Lung (tissue), 11 donors: ENCODE measurements at regions not wholly inside any gene's neighbourhood (a gene's known extent, or its start where the extent isn't known, plus 50 kb on each side); places are given as distances from the start of the nearest gene placed in this dataset.
A peak's percentile ranks its signal among the peaks of the same experiment; 100 is the strongest.

Source experiments
- ATAC-seq: fragments of 200-7000 bp; cut with Tn5 transposase; one replicate; pipeline ENCODE4 v1.9.1; 2020; ENCODE audit warnings: moderate number of reproducible peaks; ENCODE audit not compliant: insufficient read depth, low FRiP score
- DNase-seq, 3 donors: peaks; one replicate each; pipeline ENCODE4 v3.0.0-alpha.2; 2013 to 2017
- H3K27ac ChIP-seq, 2 donors: one replicate each; pipeline ENCODE4 v1.5.1; 2013; ENCODE audit warnings: mild to moderate bottlenecking in 2 of 2, moderate library complexity in 2 of 2, control low read depth in 1 of 2, inconsistent platforms in 1 of 2, low read depth in 1 of 2, low read length in 1 of 2
- H3K27me3 ChIP-seq, 3 donors: one replicate each; pipeline ENCODE4 v1.5.1; 2013; ENCODE audit warnings: low read length in 2 of 3; ENCODE audit not compliant: control insufficient read depth in 3 of 3, insufficient read depth in 3 of 3
- H3K36me3 ChIP-seq, 4 donors: one replicate each; pipeline ENCODE4 v1.5.1; 2013; ENCODE audit warnings: low read length in 4 of 4, mild to moderate bottlenecking in 1 of 4, moderate library complexity in 1 of 4; ENCODE audit not compliant: control insufficient read depth in 4 of 4, insufficient read depth in 4 of 4
- H3K4me1 ChIP-seq, 5 donors: one replicate each; pipeline ENCODE4 v1.5.1; 2013; ENCODE audit warnings: low read length in 5 of 5, mild to moderate bottlenecking in 2 of 5, moderate library complexity in 1 of 5; ENCODE audit not compliant: control insufficient read depth in 5 of 5, insufficient read depth in 5 of 5
- H3K4me3 ChIP-seq: one replicate; pipeline ENCODE4 v1.5.1; 2013; ENCODE audit warnings: mild to moderate bottlenecking, control low read depth, moderate library complexity
- H3K9ac ChIP-seq, 2 donors: one replicate each; pipeline ENCODE4 v1.5.1; 2013; ENCODE audit warnings: low read length in 2 of 2, control low read depth in 1 of 2; ENCODE audit not compliant: insufficient read depth in 1 of 2
- H3K9me3 ChIP-seq, 4 donors: one replicate each; pipeline ENCODE4 v1.5.1; 2013; ENCODE audit warnings: low read length in 3 of 4, mild to moderate bottlenecking in 1 of 4, moderate library complexity in 1 of 4; ENCODE audit not compliant: control insufficient read depth in 4 of 4, insufficient read depth in 3 of 4
- CTCF ChIP-seq: IDR thresholded peaks from 2 replicates; pipeline ENCODE4 v1.5.1; 2012; ENCODE audit warnings: mild to moderate bottlenecking; ENCODE audit errors: control extremely low read depth, extremely low read depth
- WGBS, 2 donors: extraction: QIAGEN DNeasy Blood & Tissue Kit; methylation state at CpG; one replicate each; pipeline ENCODE4 v1.1.7; 2013; 5-methylcytosine and 5-hydroxymethylcytosine counted together
- donor health status: control.
- donor health status: control.
- donor health status: Bipolar disorder and iron deficiency.
- donor health status: healthy.
- donor health status: DM: yes; HTN: yes; CAD: no.

DNA sequence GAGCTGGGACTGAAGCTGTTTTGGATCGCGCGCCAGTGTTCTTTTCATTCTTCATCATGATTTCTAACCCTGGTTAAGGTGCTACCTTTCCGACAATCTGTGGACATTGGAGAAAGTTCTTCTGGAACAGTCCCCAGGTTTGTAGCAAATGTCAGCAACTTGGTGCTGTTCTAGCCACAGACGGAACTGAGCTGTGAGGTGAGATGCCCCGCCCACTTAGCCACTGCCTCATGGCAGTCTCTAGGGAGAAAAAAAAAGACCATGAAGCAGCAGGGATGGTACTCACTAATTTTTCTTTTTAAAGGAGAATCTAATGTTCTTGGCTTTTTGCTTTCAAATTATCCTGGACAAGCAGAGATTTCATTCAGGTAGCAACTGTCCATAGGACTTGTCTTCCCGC lies 72.1 kb upstream of the STK32A start:
- no peak for ATAC-seq
- Histone ChIP-seq H3K9me3 (no peaks in the 10 kb centered on the region), H3K27ac (no peak overlapping the region), H3K4me3 (no peak overlapping the region), H3K9ac (no peak overlapping the region), H3K36me3 (no peaks in the 10 kb centered on the region), H3K4me1 (no peaks in the 10 kb centered on the region), H3K27me3 (peaks cover 0 to 3% (median 0%) of the 10 kb centered on the region in 3 donors)
- DNase-seq, result no peak
- WGBS, 2 donors, result 82 to 85% methylated on average over 7 of the region's 7 CpGs
- TF ChIP-seq CTCF, result no peak

- Histone ChIP-seq H3K36me3 (no peaks in the 10 kb centered on the region), H3K9me3 (no peaks in the 10 kb centered on the region), H3K9ac (no peak overlapping the region), H3K4me3 (no peak overlapping the region), H3K27me3 (no peaks in the 10 kb centered on the region), H3K4me1 (no peaks in the 10 kb centered on the region), H3K27ac (no peak overlapping the region)
- DNase-seq (no peak), ATAC-seq (no peak)
- 83 to 89% methylated on average over 3 of the region's 3 CpGs for WGBS, 2 donors
- TF ChIP-seq CTCF, result no peak
Measured at GRCh38 chr5:147167529-147167928, 67.3 kb upstream of the STK32A start.

- WGBS, 2 donors, result 66 to 70% methylated on average over 4 of the region's 4 CpGs
- Histone ChIP-seq H3K27ac (no peak overlapping the region), H3K27me3 (no peaks in the 10 kb centered on the region), H3K4me3 (no peak overlapping the region), H3K9me3 (no peaks in the 10 kb centered on the region), H3K4me1 (no peaks in the 10 kb centered on the region), H3K36me3 (no peaks in the 10 kb centered on the region), H3K9ac (no peak overlapping the region)
- ATAC-seq, result no peak
- no peak for DNase-seq
- no peak for TF ChIP-seq CTCF
Measured at GRCh38 chr5:147168578-147169327, 66.1 kb upstream of the STK32A start.

GRCh38 chr5:147169399-147169798 lies 65.4 kb upstream of the STK32A start:
- no peak for TF ChIP-seq CTCF
- ATAC-seq (no peak), DNase-seq (peak in 1 of 3 donors; percentile 44)
- no peaks in the 10 kb centered on the region for H3K27me3 ChIP-seq
- no peak overlapping the region for H3K27ac ChIP-seq
- no peak overlapping the region for H3K4me3 ChIP-seq
- no peaks in the 10 kb centered on the region for H3K36me3 ChIP-seq
- no peaks in the 10 kb centered on the region for H3K4me1 ChIP-seq
- no peaks in the 10 kb centered on the region for H3K9me3 ChIP-seq
- H3K9ac ChIP-seq, result no peak overlapping the region
